GM19324 (cell line): ENCODE measurements at regions not wholly inside any gene's neighbourhood (a gene's known extent, or its start where the extent isn't known, plus 50 kb on each side); places are given as distances from the start of the nearest gene placed in this dataset.

Source experiments
- ATAC-seq: cut with Tn5 transposase; IDR thresholded peaks from one replicate; pipeline ENCODE4 v1.9.1; 2021; ENCODE audit warnings: mild to moderate bottlenecking, moderate library complexity; ENCODE audit not compliant: unreplicated experiment, low FRiP score

DNA sequence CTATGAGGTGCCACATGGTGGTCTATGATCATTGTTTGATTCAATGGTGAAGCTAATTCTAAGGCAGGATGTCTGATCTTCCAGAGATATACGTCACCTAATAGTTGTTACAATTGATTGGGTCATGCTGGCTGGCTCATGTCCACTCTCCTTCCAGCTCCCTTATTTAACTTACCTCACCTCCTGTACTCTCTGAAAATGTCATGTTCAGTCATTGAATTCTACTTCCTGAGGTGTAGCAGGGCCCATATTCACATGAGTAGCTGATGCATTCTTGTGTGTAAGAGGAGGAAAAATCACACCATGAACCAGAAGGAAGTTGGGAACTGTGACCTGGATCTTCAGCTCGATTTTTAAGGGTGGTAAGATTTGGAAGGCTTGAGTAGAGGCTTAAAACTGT lies 795.8 kb downstream of the QKI start:
- no peak for ATAC-seq

DNA sequence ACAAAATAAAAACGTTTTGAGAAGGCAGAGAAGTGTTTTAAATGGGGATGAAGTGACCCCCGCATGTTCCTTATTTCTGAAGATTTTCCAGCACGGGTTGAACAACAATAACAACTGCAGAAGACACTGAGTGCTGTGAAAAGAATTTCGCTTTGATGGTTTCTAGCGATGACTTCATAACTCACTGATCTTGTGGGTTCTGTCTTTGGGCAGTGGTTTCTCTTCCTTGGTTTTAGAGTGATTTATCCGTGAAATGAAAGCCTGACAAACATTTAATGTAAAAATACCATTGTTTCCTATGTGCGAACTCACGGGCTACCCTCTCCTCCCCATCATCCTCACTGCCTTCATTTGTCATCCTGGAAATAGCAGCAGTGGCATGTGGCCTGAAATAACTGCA lies 793.9 kb downstream of the QKI start:
- ATAC-seq, result no peak

DNA sequence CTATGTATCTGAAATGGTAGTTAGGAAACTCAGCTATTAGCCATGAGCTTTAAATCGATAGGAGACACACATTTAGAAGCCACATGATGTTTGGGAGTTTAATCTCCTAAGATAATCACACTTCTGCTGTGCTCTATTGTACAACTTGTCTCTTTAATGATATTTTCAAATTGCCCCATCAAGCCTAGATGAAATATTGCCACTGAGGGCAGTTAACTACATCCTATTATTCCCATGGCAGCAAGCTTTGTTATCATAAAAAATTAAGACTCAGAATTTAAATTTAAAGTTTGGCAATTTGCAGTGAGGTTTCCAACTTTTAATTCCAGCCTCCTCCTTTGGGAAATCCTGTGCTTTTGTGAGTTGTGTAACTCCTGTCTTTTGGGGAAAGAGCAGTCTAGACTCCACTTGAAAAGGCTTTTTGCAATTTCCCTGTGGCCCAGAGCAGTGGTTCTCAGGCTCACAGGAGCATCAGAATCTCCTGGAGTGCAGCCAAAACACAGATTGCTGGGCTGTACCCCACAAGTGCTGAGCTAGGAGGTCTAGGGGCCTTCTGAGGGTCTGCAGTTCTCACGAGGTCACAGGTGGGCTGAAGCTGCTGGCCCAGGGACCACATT lies 792.4 kb downstream of the QKI start:
- no peak for ATAC-seq

DNA sequence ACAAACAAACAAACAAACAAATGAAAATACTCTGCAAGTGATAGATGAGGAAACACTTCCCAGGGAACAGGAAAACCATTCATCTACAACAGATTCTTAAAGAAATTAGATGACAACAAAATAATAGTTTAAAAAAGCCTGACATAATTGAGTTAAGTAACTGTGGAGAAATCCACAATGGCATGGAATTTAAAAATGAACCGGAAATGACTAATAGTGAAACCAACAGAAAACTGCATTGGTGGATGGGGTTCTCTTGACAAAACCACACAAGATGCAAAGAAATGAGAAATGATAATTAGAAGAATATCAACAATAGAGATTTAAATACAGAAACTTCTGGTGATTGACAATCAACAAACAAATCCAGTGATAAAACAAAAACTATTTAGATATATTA lies 785.6 kb downstream of the QKI start:
- ATAC-seq, result no peak

DNA sequence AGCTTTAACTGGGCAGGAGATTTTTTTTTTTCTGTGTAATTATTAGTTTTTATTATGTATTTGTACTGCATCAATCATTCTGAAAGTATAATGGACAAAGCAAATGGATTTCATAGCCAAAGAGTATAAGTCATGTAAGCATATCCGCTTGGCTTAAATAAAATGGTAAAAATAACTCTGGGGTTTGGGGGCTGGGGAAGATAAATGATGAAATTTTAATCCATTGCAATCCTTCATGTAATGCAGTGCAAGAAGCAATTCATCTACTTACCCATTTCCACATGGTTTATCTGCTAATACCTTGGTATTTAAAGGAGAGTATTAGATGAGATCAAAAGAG lies 781.4 kb downstream of the QKI start:
- no peak for ATAC-seq

DNA sequence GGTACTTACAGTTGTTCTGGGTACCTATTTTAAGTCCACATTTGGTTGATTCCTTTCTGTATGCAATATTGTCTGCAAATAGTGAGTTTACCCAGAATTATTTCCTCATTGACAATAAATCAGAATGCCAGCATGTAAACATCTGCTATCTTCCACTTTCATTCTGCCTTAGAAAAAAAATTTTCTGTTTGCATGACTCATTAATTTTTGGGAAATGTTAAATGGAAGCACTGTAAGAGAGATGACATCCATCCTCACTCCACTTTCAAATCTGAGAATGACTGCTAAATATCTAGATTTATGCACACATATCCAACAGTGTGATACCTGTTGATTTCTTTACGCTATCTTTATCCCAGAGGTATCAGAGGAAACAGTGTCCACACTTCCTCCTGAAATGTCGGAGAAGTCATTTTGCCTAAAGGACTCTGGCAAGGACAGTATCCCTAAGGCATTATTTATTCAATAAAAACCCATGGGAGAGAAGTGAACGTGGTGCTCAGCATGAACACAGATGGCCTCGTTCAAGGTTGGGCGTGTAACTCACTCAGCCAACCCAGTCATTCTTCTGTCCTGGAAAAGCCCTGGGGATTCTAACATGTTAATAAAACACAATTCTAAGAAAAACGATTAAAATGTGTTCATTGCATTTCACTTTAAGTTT lies 780.9 kb downstream of the QKI start:
- no peak for ATAC-seq

DNA sequence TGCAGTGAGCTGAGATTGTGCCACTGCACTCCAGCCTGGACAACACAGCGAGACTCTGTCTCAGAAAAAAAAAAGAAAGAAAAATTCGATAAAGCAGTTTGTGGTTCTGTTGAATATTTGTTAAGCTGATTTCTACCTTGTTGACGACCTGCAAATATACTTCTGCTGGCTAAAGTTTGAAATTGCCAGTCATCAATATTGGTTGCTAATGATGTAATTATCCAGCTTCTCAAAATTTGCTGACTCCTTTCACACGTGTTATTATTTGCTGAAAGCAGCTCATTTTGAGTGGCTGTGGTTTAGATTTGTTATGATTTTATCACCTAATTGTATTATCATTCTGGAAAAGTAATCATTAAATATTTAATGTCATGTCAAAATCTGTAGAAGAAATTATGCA lies 774.3 kb downstream of the QKI start:
- no peak for ATAC-seq

DNA sequence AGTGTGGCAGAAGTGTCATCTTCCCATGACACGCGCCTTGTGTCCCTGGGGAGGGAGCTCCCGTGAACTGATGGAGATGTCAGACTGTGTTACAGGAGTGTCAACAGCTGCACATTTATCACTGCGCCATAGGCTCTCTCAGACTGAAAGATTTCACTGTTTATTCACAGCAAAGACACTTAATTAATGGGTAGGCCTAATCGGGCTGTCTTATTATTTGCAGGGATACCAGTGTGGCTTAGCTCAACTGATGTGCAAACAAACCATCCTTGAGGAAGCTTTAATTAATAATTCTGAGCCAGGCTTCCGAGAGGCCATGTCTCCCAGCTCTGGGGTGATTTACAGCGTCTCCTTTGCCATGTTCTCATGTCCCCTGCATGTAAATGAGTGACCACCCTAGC lies 771.0 kb downstream of the QKI start:
- ATAC-seq, result no peak

DNA sequence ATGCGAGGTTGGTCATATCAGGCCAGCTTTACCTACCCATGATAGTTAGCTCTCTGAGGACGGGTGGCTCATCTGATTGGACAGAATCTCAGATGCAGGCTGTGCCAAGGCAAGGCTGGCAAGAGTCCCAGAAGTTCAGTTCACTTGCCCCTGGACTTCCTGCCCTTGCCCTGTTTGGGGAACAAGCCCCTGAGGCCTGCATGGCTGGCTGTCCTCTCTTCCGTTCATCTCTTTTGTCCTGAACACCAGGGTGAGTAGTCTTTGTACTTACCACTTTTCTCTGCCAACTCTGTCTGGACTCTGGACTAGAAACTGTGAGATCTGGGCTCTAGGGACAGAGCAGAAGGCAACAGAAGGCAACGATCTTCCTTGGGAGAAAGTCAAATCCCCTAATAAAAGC lies 769.9 kb downstream of the QKI start:
- ATAC-seq, result no peak

DNA sequence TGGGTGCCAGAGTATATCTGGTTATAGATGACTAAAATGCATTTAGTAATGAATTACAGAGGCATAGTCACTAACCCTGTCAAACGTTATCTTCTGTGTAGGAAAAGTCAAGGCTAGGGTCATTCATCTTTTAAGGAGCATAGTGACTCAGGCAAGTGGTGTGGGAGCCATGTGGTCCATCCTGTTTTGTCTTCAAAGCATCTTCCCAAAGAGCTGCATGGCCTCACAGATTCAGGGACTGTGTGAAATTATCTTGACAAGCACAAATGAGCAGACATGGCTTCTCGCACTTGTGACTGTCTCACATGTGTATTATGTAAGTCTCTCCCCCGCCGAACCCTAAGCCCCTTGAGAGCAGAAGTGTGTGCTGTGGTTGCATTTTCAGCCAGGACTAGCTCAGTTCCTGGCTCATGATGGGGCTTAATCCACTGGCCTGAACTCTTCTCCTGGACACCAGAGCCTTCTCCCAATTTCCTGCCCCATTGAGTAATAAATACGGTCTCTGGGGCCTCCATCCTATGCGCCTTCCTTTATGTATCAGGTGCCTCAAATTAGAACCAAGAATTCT lies 769.1 kb downstream of the QKI start:
- ATAC-seq, result no peak

DNA sequence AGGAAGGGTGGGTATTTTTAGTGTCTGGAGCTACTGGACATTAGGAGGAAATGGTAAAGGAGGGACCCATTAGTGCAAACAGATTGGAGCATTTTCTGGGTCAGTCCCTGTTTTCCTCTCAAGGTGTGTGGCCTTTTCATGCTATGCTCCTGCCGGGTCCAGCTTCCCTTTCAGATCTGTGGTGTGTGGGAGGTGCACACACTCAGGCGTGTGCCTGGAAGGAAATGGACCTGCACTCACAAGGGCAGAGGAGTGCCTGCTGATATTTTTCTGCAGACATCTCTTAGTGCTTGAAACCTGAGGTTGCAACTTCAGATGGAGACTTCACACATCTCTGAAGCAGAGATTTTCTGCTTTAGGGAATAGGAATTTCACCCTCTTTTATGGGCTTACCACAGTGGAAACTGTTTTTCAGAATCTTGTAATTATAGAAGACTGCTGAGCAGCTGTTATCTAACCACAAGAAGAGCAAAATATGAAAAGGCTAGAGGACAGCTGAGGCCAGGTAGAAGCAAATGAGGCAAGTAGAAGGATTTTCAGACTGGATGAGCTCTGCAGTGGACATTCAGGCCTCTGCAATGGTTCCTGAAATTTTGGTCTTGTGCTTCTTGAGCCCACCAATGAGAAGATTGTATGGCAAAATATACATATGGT lies 764.3 kb downstream of the QKI start:
- no peak for ATAC-seq

DNA sequence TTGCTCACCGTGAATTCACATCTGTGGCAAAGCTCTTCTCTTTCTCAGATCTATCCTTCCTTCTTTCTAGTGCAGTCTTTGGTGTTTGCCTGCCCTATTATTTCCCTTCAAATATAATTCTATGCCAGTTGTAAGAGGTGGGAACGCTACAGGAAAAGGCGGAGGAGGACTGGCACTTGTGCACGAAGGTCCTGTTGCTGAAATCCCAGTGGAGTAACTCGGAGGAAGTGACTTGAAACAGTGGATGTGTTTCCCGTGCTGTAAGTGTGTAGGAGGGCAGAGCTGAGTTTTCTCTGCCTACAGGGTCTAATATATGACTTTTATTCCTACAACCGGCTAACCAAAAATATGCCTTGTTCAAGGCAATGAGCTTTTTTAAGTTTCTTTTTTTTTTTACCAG lies 754.8 kb downstream of the QKI start:
- no peak for ATAC-seq

DNA sequence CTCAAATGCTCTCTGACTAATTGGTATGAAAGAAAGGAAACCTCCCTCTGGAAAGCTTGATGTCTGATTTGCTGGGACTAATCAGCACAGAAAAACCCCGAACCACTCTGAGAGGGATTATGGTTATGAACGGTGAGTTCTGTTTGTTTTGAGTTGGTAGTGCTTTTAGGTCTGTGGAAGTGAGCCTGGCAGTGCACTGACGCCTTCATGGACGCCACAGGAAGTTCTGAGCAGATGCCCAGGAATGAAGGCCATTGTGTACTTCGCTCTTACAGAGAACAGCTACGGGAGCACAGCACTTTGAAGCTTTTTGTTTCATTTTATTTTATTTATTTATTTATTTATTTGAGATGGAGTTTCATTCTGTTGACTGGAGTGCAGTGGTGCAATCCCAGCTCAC lies 754.1 kb downstream of the QKI start:
- no peak for ATAC-seq

DNA sequence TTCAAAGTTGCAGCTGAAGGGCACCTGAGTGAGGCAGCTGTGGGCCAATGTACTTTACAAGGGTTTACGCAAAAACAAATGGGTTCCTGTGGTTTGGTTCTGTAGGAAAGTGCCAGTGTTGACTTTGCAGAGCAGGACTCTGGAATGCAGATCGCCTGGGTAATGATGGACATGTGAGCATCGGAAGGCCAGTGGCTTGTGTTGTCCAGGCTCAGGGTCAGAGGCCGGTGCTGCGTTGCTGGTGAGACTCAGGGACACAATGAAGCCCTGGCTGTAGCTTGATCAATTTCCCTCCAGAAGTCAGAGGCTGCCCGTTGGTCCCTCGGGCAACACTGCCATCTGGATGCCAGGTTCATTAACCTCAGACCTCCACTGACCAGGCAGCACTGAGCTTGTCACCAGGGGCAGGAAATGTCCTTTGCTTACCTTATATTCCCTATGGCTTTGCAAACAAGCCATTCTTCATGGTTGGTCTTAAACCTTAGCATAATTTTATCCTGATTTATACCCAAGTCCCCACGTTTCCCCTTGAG lies 753.4 kb downstream of the QKI start:
- no peak for ATAC-seq

DNA sequence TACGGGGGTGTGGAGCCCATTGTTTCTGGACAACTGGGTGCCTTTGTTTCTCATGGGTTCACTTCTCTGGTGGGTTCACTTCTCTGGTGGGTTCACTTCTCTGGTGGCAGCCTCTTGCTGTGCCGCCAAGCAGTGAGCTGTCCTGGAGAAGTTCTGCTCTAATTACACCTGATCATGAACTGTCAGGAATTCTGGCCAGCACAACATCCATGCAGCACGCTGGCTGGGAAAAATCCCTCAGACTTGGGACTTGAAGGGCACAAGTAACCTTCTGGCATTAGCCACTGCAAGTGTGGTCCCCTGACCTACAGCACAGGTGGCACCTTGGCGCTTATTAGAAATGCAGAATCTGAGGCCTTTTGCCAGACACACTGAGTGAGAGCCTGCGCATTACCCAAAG lies 752.5 kb downstream of the QKI start:
- no peak for ATAC-seq

DNA sequence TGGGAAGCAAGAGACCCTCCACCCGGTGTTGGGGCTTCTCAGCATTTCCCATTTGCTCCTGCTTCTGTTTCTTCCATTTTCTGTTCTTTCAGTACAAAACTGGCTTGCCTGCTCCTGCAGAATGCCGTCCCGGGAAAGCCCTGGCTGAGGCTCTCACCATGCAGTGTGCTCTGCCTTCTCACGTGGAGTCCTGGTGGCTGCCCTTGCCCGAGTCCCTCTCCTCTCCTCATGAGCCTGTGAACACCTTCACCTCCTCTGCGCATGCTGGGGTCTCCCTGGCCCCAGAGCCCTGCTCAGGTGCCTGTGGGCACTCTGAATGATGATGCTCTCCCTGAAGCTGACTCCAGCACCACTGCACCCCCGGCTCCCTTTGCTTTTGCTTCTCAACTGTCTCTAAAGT lies 752.0 kb downstream of the QKI start:
- ATAC-seq, result no peak

DNA sequence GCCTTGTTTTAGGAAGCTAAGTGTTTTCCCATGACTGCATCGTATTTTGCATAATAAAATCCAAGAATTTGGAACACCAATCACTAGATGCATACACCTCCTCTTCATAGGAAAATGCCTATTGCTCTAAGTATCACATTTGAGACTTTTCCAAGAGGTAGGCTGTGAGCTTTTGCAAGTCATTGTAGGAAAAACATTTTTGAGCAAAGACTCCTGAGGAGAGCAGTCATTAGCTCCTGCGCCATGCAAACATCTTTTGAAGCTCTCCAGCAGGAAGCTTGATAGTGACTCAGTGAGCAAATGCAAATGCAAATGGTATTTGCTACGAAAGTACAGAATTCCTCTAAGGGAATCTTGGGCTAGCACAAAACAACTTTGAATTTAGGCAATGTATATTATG lies 750.4 kb downstream of the QKI start:
- ATAC-seq, result no peak

DNA sequence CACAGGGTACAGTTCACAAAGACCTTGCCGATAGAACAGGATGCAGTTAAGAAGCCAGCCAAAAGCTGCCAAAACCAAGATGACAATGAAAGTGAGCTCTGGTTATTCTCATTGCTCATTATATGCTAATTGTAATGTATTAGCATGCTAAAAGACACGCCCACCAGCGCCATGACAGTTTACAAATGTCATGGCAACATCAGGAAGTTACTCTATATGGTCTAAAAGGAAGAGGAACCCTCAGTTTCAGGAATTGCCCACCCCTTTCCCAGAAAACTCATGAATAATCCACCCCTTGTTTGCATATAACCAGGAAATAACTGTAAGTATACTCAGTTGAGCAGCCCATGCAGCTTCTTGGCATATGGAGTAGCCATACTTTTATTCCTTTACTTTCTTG lies 748.7 kb downstream of the QKI start:
- ATAC-seq, result no peak

DNA sequence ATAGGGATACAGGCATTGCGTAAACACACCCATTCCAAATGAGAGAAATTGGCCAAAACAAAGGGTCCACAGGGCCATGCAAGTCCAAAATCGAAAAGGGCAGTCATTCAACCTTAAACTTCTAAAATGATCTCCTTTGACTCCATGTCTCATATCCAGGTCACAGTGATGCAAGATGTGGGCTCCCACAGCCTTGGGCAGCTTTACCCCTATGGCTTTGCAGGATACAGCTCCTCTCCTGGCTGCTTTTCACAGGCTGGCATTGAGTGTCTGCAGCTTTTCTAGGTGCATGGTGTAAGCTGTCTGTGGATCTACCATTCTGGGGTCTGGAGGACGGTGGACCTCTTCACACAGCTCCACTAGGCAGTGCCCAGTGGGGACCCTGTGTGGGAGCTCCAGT lies 744.5 kb downstream of the QKI start:
- no peak for ATAC-seq

DNA sequence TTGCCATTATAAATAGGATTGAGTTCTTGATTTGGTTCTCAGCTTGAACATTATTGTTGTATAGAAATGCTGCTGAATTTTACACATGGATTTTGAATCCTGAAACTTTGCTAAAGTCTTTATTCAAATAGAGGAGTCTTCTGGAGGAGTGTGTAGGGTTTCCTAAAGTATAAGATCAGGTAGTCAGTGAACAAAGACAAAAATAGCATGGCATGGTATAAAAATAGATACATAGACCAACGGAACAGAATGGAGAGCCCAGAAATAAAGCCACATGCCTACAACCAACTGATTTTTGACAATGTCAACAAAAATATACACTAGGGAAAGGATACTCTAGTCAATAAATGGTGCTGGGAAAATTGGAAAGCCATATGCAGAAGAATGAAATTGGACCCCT lies 740.1 kb downstream of the QKI start:
- no peak for ATAC-seq

DNA sequence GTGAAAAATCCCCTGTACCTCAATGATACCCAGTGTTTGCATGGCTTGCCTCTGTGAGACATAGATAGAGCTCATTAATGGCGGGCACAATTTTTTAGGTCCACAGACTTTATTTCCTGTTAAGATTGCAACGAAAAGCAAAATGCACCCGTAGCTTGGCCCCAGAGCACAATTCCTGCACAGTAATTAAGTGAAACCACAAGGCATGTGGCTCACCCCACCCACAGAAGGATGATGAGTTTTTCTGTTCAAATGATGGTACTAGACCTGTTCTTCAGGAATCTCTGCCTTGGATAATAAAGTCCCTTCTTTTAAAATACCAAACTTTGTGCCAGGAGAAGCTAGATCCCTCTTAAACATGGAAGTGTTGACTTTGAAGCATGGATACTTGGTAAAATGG lies 738.1 kb downstream of the QKI start:
- ATAC-seq, result no peak
